Heart right ventricle (tissue), 16 donors: ENCODE measurements at regions not wholly inside any gene's neighbourhood (a gene's known extent, or its start where the extent isn't known, plus 50 kb on each side); places are given as distances from the start of the nearest gene placed in this dataset.
A peak's percentile ranks its signal among the peaks of the same experiment; 100 is the strongest.

Experiments used
- ATAC-seq, 8 donors: fragments of 200-7000 bp; cut with Tn5 transposase; one replicate each; pipeline ENCODE4 v1.9.1; 2020; ENCODE audit warnings: mild to moderate bottlenecking in 8 of 8, moderate library complexity in 8 of 8, moderate number of reproducible peaks in 1 of 8
- DNase-seq, 2 donors: peaks; one replicate each; pipeline ENCODE4 v3.0.0-alpha.2; 2020
- H3K27ac ChIP-seq, 10 donors: fragments of 200-600 bp; sonication (generic) in 2 of 10; one replicate each; pipeline versions ENCODE4 v1.5.0 to v1.8.0; 2020 to 2022; ENCODE audit warnings: mild to moderate bottlenecking in 3 of 10
- H3K27me3 ChIP-seq, 7 donors: fragments of 200-600 bp; one replicate each; pipeline ENCODE4 v1.8.0; 2021 to 2022; ENCODE audit warnings: mild to moderate bottlenecking in 2 of 7
- H3K36me3 ChIP-seq, 9 donors: fragments of 200-600 bp; sonication (generic) in 1 of 9; one replicate each; pipeline versions ENCODE4 v1.5.0 to v1.8.0; 2020 to 2022; ENCODE audit warnings: mild to moderate bottlenecking in 2 of 9
- H3K4me1 ChIP-seq, 9 donors: fragments of 200-600 bp; sonication (generic) in 1 of 9; one replicate each; pipeline versions ENCODE4 v1.5.0 to v1.8.0; 2020 to 2022; ENCODE audit warnings: mild to moderate bottlenecking in 4 of 9
- H3K4me3 ChIP-seq, 10 donors: fragments of 200-600 bp; sonication (generic) in 2 of 10; one replicate each; pipeline versions ENCODE4 v1.5.0 to v1.8.0; 2020 to 2022; ENCODE audit warnings: mild to moderate bottlenecking in 7 of 10, moderate library complexity in 2 of 10
- H3K9me3 ChIP-seq, 11 donors: fragments of 200-600 bp in 10 of 11; sonication (generic) in 2 of 11; one replicate each; pipeline versions ENCODE4 v1.5.0 to v1.8.0; 2013 to 2022; ENCODE audit warnings: mild to moderate bottlenecking in 2 of 11, control low read depth in 1 of 11, moderate library complexity in 1 of 11
- WGBS, 2 donors: extraction: QIAGEN DNeasy Blood & Tissue Kit; methylation state at CpG; one replicate each; pipeline ENCODE4 v1.1.7; 2013; ENCODE audit warnings: inconsistent platforms in 1 of 2; 5-methylcytosine and 5-hydroxymethylcytosine counted together
- intact Hi-C, 10 donors: fragments of 100-400 bp; cut with DNase I; formaldehyde crosslinking; loops; one replicate each; pipeline versions ENCODE4 v1.11.1 to v1.14.2; 2022
- TF ChIP-seq, protein P1 (sequence below), 9 donors: fragments of 200-600 bp; sonication (generic) in 2 of 9; IDR thresholded peaks; one replicate each; pipeline versions ENCODE4 v1.5.0 to v1.8.0; 2021 to 2022; ENCODE audit warnings: antibody characterized with exemption in 9 of 9, mild to moderate bottlenecking in 5 of 9, moderate library complexity in 1 of 9
- donor health status: Arrhythmogenic right ventricular cardiomyopathy.
- donor health status: ischemic (EF 13 %, LVEDD 7.1; RV severe dilation, severe dysfunction).
- donor health status: healthy with polysubstance abuse.
- donor health status: DM: no; HTN: yes; CAD: no.
- donor health status: DM: no; HTN: no; CAD: no.
- donor health status: ischemic (EF 25% LVEDD 6.9; RV normal size, moderate dysfunction).
- donor health status: ischemic (EF 25% LVEDD 5.7; RV mildly dilated, moderate dysfunction).
- donor health status: healthy.
- donor health status: DM: yes; HTN: yes; CAD: no.
- donor health status: Ischemic cardiomyopathy.
- donor health status: ischemic (EF 35%, LVEDD 5.7; RV mildly dilated, moderate dysfunction).
- donor health status: nonischemic (EF 11% LVEDD 7.7; RV severe dilation, severe dysfunction).
- donor health status: DM: yes; HTN: yes; CAD: no.
- donor health status: PGD.
- donor health status: ischemic (EF 29% LVEDD 5.4; RV normal size, mild dysfunction).
- donor health status: nonischemic (EF 23%, LVEDD 6.1; RV moderate dilation, normal function).

DNA sequence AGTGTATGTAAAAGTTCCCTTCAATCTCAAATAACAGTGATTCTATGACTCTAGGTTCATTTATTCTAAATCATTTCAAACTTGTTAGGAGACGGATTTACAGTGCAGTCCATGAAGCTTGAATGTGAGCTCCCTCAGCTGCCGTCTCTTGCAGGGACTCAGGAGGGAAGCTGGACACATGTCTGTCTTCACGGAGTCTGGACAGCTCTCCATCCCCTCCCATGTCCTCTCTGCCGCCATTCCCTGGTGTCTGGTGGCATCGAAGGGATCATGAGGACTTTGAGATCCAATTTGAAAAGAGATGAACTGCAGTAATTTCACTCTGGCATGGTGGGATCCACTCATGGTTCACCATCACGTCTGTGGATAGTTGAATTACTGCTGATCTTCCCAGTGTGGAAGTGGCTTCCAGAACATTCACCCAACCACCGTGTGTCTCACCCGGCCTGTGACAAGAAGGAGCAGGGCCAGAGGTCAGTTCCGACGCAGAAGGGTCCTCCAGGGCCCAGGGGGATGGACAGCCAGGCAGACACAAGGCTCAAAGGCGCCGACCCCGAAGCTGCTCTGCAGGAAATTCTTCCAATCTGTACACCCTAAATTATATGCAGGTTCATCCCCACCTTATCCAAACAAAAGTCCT, 370.1 kb downstream of the THBS2 start:
- Histone ChIP-seq H3K27ac (peak overlapping the region in 1 of 10 donors; percentile 34), H3K4me1 (peaks cover 0 to 5% (median 0%) of the 10 kb centered on the region in 9 donors), H3K4me3 (no peak overlapping the region), H3K36me3 (no peaks in the 10 kb centered on the region), H3K9me3 (no peaks in the 10 kb centered on the region), H3K27me3 (peaks cover 0 to 31% (median 8%) of the 10 kb centered on the region in 7 donors)
- no peak for DNase-seq
- 92 to 93% methylated on average over 13 of the region's 13 CpGs for WGBS, 2 donors
- ATAC-seq, result no peak
- TF ChIP-seq, protein P1, sequence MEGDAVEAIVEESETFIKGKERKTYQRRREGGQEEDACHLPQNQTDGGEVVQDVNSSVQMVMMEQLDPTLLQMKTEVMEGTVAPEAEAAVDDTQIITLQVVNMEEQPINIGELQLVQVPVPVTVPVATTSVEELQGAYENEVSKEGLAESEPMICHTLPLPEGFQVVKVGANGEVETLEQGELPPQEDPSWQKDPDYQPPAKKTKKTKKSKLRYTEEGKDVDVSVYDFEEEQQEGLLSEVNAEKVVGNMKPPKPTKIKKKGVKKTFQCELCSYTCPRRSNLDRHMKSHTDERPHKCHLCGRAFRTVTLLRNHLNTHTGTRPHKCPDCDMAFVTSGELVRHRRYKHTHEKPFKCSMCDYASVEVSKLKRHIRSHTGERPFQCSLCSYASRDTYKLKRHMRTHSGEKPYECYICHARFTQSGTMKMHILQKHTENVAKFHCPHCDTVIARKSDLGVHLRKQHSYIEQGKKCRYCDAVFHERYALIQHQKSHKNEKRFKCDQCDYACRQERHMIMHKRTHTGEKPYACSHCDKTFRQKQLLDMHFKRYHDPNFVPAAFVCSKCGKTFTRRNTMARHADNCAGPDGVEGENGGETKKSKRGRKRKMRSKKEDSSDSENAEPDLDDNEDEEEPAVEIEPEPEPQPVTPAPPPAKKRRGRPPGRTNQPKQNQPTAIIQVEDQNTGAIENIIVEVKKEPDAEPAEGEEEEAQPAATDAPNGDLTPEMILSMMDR (IDR thresholded peaks at IDR 0.05), result no peak
- intact Hi-C loops, result loop anchor here (1.0 to 10.0 kb wide), 8 partner anchors 266 to 739 kb away; no protein-coding TSS in a partner anchor

DNA sequence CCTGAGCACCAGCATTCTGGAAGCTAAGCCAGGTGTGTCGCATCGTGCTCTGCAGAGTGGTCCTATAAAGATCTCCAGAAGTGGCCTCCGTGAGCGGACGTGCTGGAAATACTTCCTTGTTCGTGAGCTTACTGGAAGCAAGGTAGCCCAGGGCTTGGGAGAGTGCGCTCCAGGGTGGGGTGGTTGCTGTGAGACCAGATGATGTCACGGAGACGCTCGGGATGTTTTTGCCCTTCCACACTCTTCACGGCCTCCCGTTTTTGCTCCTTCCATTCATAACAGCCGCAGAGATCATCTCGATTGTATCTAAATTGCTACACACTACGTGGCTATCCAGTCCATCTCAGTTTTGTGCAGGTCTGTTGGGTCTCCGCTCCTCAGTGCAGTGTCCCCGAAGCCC, 373.4 kb downstream of the THBS2 start:
- H3K9me3 ChIP-seq, result no peaks in the 10 kb centered on the region
- no peaks in the 10 kb centered on the region for H3K36me3 ChIP-seq
- H3K27me3 ChIP-seq, result peaks cover 0 to 37% (median 8%) of the 10 kb centered on the region in 7 donors
- 79 to 84% methylated on average over 17 of the region's 17 CpGs for WGBS, 2 donors
- H3K4me3 ChIP-seq, result no peak overlapping the region
- DNase-seq (no peak), ATAC-seq (no peak)
- intact Hi-C loops, result loop anchor here in 7 of 10 donors (5.0 to 10.0 kb wide), 5 partner anchors 263 to 735 kb away; no protein-coding TSS in a partner anchor
- H3K4me1 ChIP-seq, result peaks cover 0 to 5% (median 0%) of the 10 kb centered on the region in 9 donors
- H3K27ac ChIP-seq, result no peak overlapping the region
- TF ChIP-seq, protein P1 (IDR thresholded peaks at IDR 0.05), result no peak

DNA sequence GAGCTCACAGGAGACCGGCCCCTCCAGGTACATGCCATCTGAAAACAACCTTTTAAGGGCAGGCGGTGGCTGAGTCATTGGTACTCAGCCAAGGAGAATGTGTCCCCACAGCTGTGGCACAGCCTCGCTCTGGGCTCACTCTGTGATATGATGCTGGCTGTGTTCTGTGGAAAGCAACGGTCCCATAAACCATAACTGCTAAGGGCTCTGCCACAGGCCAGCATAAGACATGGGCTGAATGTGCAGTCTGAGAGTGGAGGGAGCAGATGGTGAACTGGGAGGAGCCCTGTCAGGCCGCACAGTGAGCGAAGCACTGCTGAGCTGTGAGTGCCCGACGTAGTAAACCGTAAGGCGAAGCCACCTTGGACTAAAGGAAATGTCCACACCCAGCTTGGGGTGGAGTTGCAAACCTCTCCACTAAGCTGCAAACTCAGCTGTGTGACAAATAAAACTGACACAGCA, 375.8 kb downstream of the THBS2 start:
- Histone ChIP-seq H3K27ac (no peak overlapping the region), H3K27me3 (peaks cover 0 to 34% (median 8%) of the 10 kb centered on the region in 7 donors), H3K4me1 (peaks cover 0 to 4% (median 0%) of the 10 kb centered on the region in 9 donors), H3K9me3 (no peaks in the 10 kb centered on the region), H3K36me3 (no peaks in the 10 kb centered on the region), H3K4me3 (no peak overlapping the region)
- ATAC-seq (peak in 7 of 8 donors; percentile 20 to 87 (median 60)), DNase-seq (no peak)
- intact Hi-C loops, result loop anchor here in 1 of 10 donors (10.0 kb wide), 1 partner anchor 263 kb away; no protein-coding TSS in a partner anchor
- TF ChIP-seq, protein P1 (IDR thresholded peaks at IDR 0.05), result no peak
- WGBS, 2 donors, result 51 to 55% methylated on average over 10 of the region's 10 CpGs

DNA sequence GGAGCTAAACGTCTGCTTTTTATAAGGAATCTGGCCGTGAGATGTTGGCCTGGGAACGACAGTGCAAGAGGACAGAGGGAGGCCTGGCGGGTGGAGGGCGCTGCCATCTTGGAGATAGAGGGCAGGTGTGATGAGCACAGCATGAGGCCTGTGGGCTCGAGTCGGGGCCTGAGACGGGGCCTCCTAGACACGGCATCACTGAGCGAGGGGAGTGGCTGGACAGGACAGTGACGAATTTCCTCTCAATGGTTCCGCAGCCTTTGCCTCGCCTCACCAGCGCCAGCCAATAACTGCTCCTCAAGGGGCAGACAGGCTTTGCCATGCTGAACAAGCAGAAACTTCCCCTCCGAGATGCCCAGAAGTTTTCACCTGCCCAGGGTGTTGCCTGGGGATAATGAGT, 376.7 kb downstream of the THBS2 start:
- 81 to 82% methylated on average over 15 of the region's 15 CpGs for WGBS, 2 donors
- TF ChIP-seq, protein P1 (IDR thresholded peaks at IDR 0.05), result no peak

More for the DNA sequence above, 376.7 kb downstream of the THBS2 start:
- ATAC-seq, result no peak
- Histone ChIP-seq H3K27me3 (peaks cover 0 to 35% (median 9%) of the 10 kb centered on the region in 7 donors), H3K4me1 (peaks cover 0 to 4% (median 0%) of the 10 kb centered on the region in 9 donors), H3K27ac (no peak overlapping the region), H3K4me3 (no peak overlapping the region), H3K36me3 (no peaks in the 10 kb centered on the region), H3K9me3 (no peaks in the 10 kb centered on the region)
- intact Hi-C loops, result loop anchor here in 1 of 10 donors (10.0 kb wide), 1 partner anchor 262 kb away; no protein-coding TSS in a partner anchor
- no peak for DNase-seq
